Neural cell (in vitro differentiated cells): ENCODE measurements at regions not wholly inside any gene's neighbourhood (a gene's known extent, or its start where the extent isn't known, plus 50 kb on each side); places are given as distances from the start of the nearest gene placed in this dataset.

Experiments
- H2AFZ ChIP-seq: fragments of 200-600, 300-800 bp; sonication (generic), shearing (Covaris generic); 2 replicates; pipeline ENCODE4 v1.6.0; 2014; ENCODE audit warnings: low read depth, mild to moderate bottlenecking, antibody characterized with exemption, low read length, moderate library complexity
- H3F3A ChIP-seq: fragments of 200-600 bp; shearing (Covaris generic); 2 replicates; pipeline ENCODE4 v1.6.1; 2016; ENCODE audit warnings: mild to moderate bottlenecking, moderate library complexity, mixed read lengths, antibody characterized with exemption, low read length; ENCODE audit not compliant: insufficient read depth, poor library complexity, severe bottlenecking
- H3K27ac ChIP-seq: fragments of 200-600, 300-800 bp; sonication (generic), shearing (Covaris generic); 2 replicates; pipeline ENCODE4 v1.5.1; 2014; ENCODE audit warnings: mild to moderate bottlenecking, low read length, moderate library complexity
- H3K27me3 ChIP-seq: fragments of 300-800, 200-600 bp; sonication (generic), shearing (Covaris generic); 2 replicates; pipeline ENCODE4 v1.6.0; 2014; ENCODE audit warnings: mild to moderate bottlenecking, low read depth, low read length, moderate library complexity; ENCODE audit not compliant: insufficient read depth
- H3K36me3 ChIP-seq: fragments of 300-800, 200-600 bp; sonication (generic), shearing (Covaris generic); 2 replicates; pipeline ENCODE4 v1.5.1; 2014; ENCODE audit warnings: mild to moderate bottlenecking, antibody characterized with exemption, low read length, moderate library complexity; ENCODE audit not compliant: insufficient read depth
- H3K4me2 ChIP-seq: fragments of 300-800, 200-600 bp; sonication (generic), shearing (Covaris generic); 2 replicates; pipeline ENCODE4 v1.6.0; 2014; ENCODE audit warnings: mild to moderate bottlenecking, low read length
- H3K4me3 ChIP-seq: fragments of 300-800, 200-600 bp; sonication (generic), shearing (Covaris generic); 2 replicates; pipeline ENCODE4 v1.5.1; 2014; ENCODE audit warnings: mild to moderate bottlenecking, low read length, moderate library complexity
- H3K79me2 ChIP-seq: fragments of 200-600 bp; shearing (Covaris generic); replicated peaks from 2 replicates; pipeline ENCODE4 v1.6.0; 2014; ENCODE audit warnings: mild to moderate bottlenecking, low read length, moderate library complexity; ENCODE audit not compliant: insufficient read depth
- H3K9ac ChIP-seq: fragments of 300-800, 200-600 bp; sonication (generic), shearing (Covaris generic); 2 replicates; pipeline ENCODE4 v1.6.1; 2016; ENCODE audit warnings: mild to moderate bottlenecking, low read length, mixed read lengths
- H3K9me2 ChIP-seq: fragments of 200-600 bp; shearing (Covaris generic); 2 replicates; pipeline ENCODE4 v1.6.1; 2016; ENCODE audit warnings: mild to moderate bottlenecking, low read length, mixed read lengths; ENCODE audit not compliant: insufficient read depth
- H3K9me3 ChIP-seq: fragments of 200-600, 300-800 bp; sonication (generic), shearing (Covaris generic); 2 replicates; pipeline ENCODE4 v1.6.1; 2016; ENCODE audit warnings: mild to moderate bottlenecking, mixed run types, low read length, moderate library complexity, mixed read lengths
- H4K20me1 ChIP-seq: fragments of 200-600 bp; shearing (Covaris generic); 2 replicates; pipeline ENCODE4 v1.6.1; 2016; ENCODE audit warnings: mild to moderate bottlenecking, mixed run types; ENCODE audit not compliant: insufficient read depth
- CTCF ChIP-seq: fragments of 450-650 bp; IDR thresholded peaks from 2 replicates; pipeline ENCODE4 v1.5.1; 2014; ENCODE audit warnings: antibody characterized with exemption, mild to moderate bottlenecking, moderate library complexity; ENCODE audit not compliant: poor library complexity, severe bottlenecking
- EP300 ChIP-seq: fragments of 450-650 bp; conservative IDR thresholded peaks from 2 replicates; pipeline ENCODE4 v1.6.1; 2014; ENCODE audit warnings: antibody characterized with exemption, mild to moderate bottlenecking, moderate library complexity; ENCODE audit not compliant: poor library complexity, severe bottlenecking
- EZH2 ChIP-seq: fragments of 200-600, 300-800 bp; shearing (Covaris generic), sonication (generic); IDR thresholded peaks from 2 replicates; pipeline ENCODE4 v1.6.1; 2014; ENCODE audit warnings: antibody characterized with exemption, low read length, borderline replicate concordance, mild to moderate bottlenecking; ENCODE audit not compliant: insufficient read depth, poor library complexity, severe bottlenecking
- MXI1 ChIP-seq: fragments of 450-650 bp; conservative IDR thresholded peaks from 2 replicates; pipeline ENCODE4 v1.6.1; 2014; ENCODE audit warnings: antibody characterized with exemption, mild to moderate bottlenecking; ENCODE audit not compliant: poor library complexity, severe bottlenecking
- POLR2AphosphoS5 ChIP-seq: IDR thresholded peaks from 2 replicates; pipeline ENCODE4 v1.6.1; 2012
- RAD21 ChIP-seq: fragments of 450-650 bp; conservative IDR thresholded peaks from 2 replicates; pipeline ENCODE4 v1.6.1; 2014; ENCODE audit warnings: antibody characterized with exemption, mild to moderate bottlenecking, moderate library complexity
- REST ChIP-seq: IDR thresholded peaks from 2 replicates; pipeline ENCODE4 v1.6.1; 2012; ENCODE audit warnings: borderline replicate concordance
- SMC3 ChIP-seq: fragments of 450-650 bp; conservative IDR thresholded peaks from 2 replicates; pipeline ENCODE4 v1.6.1; 2014; ENCODE audit warnings: antibody characterized with exemption, mild to moderate bottlenecking, moderate library complexity; ENCODE audit not compliant: poor library complexity
- TAF1 ChIP-seq: IDR thresholded peaks from 2 replicates; pipeline ENCODE4 v1.6.1; 2012; ENCODE audit warnings: low read depth

- no peaks in the 10 kb centered on the region for H3K9me3 ChIP-seq
- H3K27me3 ChIP-seq: no peaks in the 10 kb centered on the region
- H3F3A ChIP-seq: no peaks in the 10 kb centered on the region
- no peaks in the 10 kb centered on the region for H3K79me2 ChIP-seq
- no peak overlapping the region for H3K27ac ChIP-seq
- H3K4me3 ChIP-seq: no peak overlapping the region
- H3K9me2 ChIP-seq: no peaks in the 10 kb centered on the region
- no peak for TF ChIP-seq EZH2
- TF ChIP-seq CTCF: no peak
- no peak for TF ChIP-seq MXI1
- no peak for TF ChIP-seq EP300
- no peak for TF ChIP-seq POLR2AphosphoS5
- no peak for TF ChIP-seq RAD21
- no peak for TF ChIP-seq TAF1
- no peak for TF ChIP-seq SMC3
- no peak for TF ChIP-seq REST
- no peaks in the 10 kb centered on the region for H4K20me1 ChIP-seq
- no peak overlapping the region for H3K4me2 ChIP-seq
- no peaks in the 10 kb centered on the region for H3K36me3 ChIP-seq
- no peak overlapping the region for H3K9ac ChIP-seq
- H2AFZ ChIP-seq: no peak overlapping the region
Measured at GRCh38 chrY:19130569-19131358, 357.2 kb upstream of the HSFY2 start.

DNA sequence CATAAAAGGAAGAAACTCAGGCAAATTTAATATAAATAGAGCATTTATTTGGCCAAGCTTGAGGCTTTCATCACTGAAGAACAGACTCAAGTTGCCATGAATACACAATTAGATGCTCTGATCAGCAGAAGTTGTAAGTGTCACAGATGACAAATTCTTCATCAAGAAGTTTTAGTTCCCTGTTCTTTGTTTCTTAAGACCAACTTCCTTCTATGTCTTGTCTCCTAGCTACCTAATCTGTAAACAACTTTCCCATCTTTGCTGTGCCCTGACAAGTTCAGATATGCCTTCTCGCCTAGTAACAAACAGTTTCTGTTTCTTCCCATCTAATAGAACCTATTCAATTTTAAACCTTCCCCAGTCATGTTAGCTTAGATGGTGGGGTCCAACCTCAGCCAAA is 353.4 kb upstream of the HSFY2 start:
- Histone ChIP-seq H3K4me3 (no peak overlapping the region), H3K4me2 (no peak overlapping the region)

More for the DNA sequence above, 353.4 kb upstream of the HSFY2 start:
- Histone ChIP-seq H3K27ac (no peak overlapping the region), H3K36me3 (no peaks in the 10 kb centered on the region), H3K79me2 (no peaks in the 10 kb centered on the region), H3K27me3 (no peaks in the 10 kb centered on the region), H3K9ac (no peak overlapping the region), H2AFZ (no peak overlapping the region), H3K9me2 (no peaks in the 10 kb centered on the region), H4K20me1 (no peaks in the 10 kb centered on the region), H3F3A (no peaks in the 10 kb centered on the region), H3K9me3 (no peaks in the 10 kb centered on the region)
- TF ChIP-seq MXI1 (no peak), EP300 (no peak), RAD21 (no peak), REST (no peak), EZH2 (no peak), POLR2AphosphoS5 (no peak), CTCF (no peak), TAF1 (no peak), SMC3 (no peak)
